HepG2 (cell line): ENCODE measurements at regions not wholly inside any gene's neighbourhood (a gene's known extent, or its start where the extent isn't known, plus 50 kb on each side); places are given as distances from the start of the nearest gene placed in this dataset.
"Not testable (repeated sequence)": the region's sequence is repeated elsewhere in the genome, so short reads cannot be mapped to it uniquely, and the experiment has no call there.

ENCODE experiments used
- NFYC ChIP-seq: IDR thresholded peaks from 2 replicates; pipeline ENCODE4 v1.6.1; 2016; ENCODE audit warnings: missing genetic modification reagents, missing compliant biosample characterization
- POLR2A ChIP-seq, 2 experiments: IDR thresholded peaks; 2 replicates each; pipeline ENCODE4 v1.6.1; 2011; ENCODE audit warnings: low read depth in 2 of 2, low read length in 2 of 2, mild to moderate bottlenecking in 1 of 2, moderate library complexity in 1 of 2; ENCODE audit not compliant: insufficient read depth in 1 of 2
- RAD21 ChIP-seq: fragments of 450-650 bp; formaldehyde crosslinking; IDR thresholded peaks from 2 replicates; pipeline ENCODE4 v1.5.0; 2020; ENCODE audit warnings: mild to moderate bottlenecking
- RFX5 ChIP-seq: IDR thresholded peaks from 2 replicates; pipeline ENCODE4 v1.6.1; 2011; ENCODE audit warnings: low read depth, low read length, improper control_type of control experiment
- SALL2 ChIP-seq: sonication (generic); formaldehyde crosslinking; IDR thresholded peaks from 2 replicates; pipeline ENCODE4 v1.8.1; 2023; ENCODE audit warnings: mild to moderate bottlenecking, missing genetic modification reagents, inconsistent platforms
- SMAD9 ChIP-seq: sonication (generic); formaldehyde crosslinking; IDR thresholded peaks from 2 replicates; pipeline ENCODE4 v1.5.1; 2020; ENCODE audit warnings: mild to moderate bottlenecking, missing genetic modification reagents
- YY1 ChIP-seq: IDR thresholded peaks from 2 replicates; pipeline ENCODE4 v1.6.1; 2011; ENCODE audit warnings: low read length, low read depth, moderate library complexity, mild to moderate bottlenecking; ENCODE audit not compliant: insufficient read depth, insufficient replicate concordance
- ZNF10 ChIP-seq: sonication (generic); formaldehyde crosslinking; IDR thresholded peaks from 2 replicates; pipeline ENCODE4 v1.4.0; 2020; ENCODE audit warnings: mild to moderate bottlenecking, low read depth, missing genetic modification reagents, borderline replicate concordance
- ZNF670 ChIP-seq: sonication (generic); formaldehyde crosslinking; IDR thresholded peaks from 2 replicates; pipeline ENCODE4 v1.8.0; 2022; ENCODE audit warnings: mild to moderate bottlenecking, missing genetic modification reagents, borderline replicate concordance
- TF ChIP-seq, protein P1 (sequence below): IDR thresholded peaks from 2 replicates; pipeline ENCODE4 v1.6.1; 2016; ENCODE audit warnings: missing biosample characterization, missing genetic modification reagents, low read depth

DNA sequence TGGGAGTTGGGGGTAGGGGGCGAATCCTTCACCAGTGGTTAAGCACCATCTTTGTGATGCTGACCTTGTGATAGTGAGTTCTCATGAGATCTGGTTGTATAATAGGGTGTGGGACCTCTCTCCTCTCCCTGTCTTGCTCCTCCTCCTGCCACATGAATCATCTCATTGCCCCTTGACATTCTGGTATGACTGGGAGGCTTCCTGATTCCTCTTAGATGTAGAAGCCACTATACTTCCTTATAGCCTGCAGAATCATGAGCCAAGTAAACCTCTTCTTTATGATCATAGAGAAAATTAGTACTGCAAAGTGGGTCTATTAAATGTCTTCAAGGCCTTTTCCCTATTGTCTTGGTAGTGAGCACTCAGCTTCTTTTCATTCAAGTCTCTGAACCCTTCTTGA, 813.3 kb downstream of the FOXD4L6 start:
- not testable (repeated sequence) for TF ChIP-seq SALL2 (CRISPR knock-in tag); POLR2A (IDR thresholded peaks at IDR 0.05; ENCODE audit: insufficient read depth in 1 of 2, low read depth in 2 of 2, low read length in 2 of 2); RFX5; RAD21; YY1; ZNF10 (CRISPR knock-in tag); SMAD9 (CRISPR knock-in tag); NFYC (CRISPR knock-in tag); ZNF670 (CRISPR knock-in tag)
- TF ChIP-seq, protein P1, sequence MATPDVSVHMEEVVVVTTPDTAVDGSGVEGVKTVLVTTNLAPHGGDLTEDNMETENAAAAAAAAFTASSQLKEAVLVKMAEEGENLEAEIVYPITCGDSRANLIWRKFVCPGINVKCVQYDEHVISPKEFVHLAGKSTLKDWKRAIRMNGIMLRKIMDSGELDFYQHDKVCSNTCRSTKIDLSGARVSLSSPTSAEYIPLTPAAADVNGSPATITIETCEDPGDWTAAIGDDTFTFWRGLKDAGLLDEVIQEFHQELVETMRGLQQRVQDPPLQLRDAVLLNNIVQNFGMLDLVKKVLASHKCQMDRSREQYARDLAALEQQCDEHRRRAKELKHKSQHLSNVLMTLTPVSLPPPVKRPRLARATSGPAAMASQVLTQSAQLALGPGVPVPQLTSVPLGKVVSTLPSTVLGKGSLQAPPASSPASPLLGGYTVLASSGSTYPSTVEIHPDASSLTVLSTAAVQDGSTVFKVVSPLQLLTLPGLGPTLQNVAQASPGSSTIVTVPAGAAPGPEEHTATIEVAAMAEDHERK (CRISPR knock-in tag): not testable (repeated sequence)
